AG04449 (cell line): ENCODE measurements at regions not wholly inside any gene's neighbourhood (a gene's known extent, or its start where the extent isn't known, plus 50 kb on each side); places are given as distances from the start of the nearest gene placed in this dataset.

ENCODE experiments used
- CTCF ChIA-PET: fragments of 350-600 bp; formaldehyde crosslinking; extraction: SDS; loops from one replicate; lab custom pipeline; 2021; ENCODE audit warnings: antibody characterized with exemption; lab: Yijun Ruan, JAX
- POLR2A ChIA-PET: fragments of 400-600, 350-600 bp; formaldehyde crosslinking; extraction: SDS; loops from one replicate; lab custom pipeline; 2020; ENCODE audit warnings: antibody characterized with exemption, inconsistent platforms; lab: Yijun Ruan, JAX
- DNase-seq: peaks from one replicate; pipeline ENCODE4 v3.0.0-alpha.2; 2010; ENCODE audit warnings: low read depth, low spot score
- H3K4me3 ChIP-seq: 2 replicates; pipeline ENCODE4 v1.5.1; 2011; ENCODE audit warnings: low read depth, mild to moderate bottlenecking, control low read depth, low read length
- CTCF ChIP-seq: IDR thresholded peaks from one replicate; pipeline ENCODE4 v1.5.1; 2011; ENCODE audit warnings: mild to moderate bottlenecking, moderate library complexity, low read length, control low read depth, inconsistent platforms; ENCODE audit not compliant: insufficient read depth; ENCODE audit errors: missing control alignments

GRCh38 chr4:79850626-79851025, 222.4 kb downstream of the ANTXR2 start:
- TF ChIP-seq CTCF, result no peak
- ChIA-PET CTCF (no interaction called here), POLR2A (no interaction called here)
- no peak overlapping the region for H3K4me3 ChIP-seq
- no peak for DNase-seq

- ChIA-PET CTCF (no interaction called here), POLR2A (no interaction called here)
- TF ChIP-seq CTCF, result no peak
- DNase-seq, result no peak
- H3K4me3 ChIP-seq, result no peak overlapping the region
Observed at GRCh38 chr4:79848329-79848728, 224.7 kb downstream of the ANTXR2 start.

- TF ChIP-seq CTCF, result no peak
- ChIA-PET CTCF (no interaction called here), POLR2A (no interaction called here)
- DNase-seq, result no peak
- H3K4me3 ChIP-seq, result no peak overlapping the region
Observed at GRCh38 chr4:79847411-79847810, 225.6 kb downstream of the ANTXR2 start.

GRCh38 chr4:79842162-79842561, 230.9 kb downstream of the ANTXR2 start:
- TF ChIP-seq CTCF, result no peak
- DNase-seq, result no peak
- CTCF ChIA-PET, result no interaction called here
- POLR2A ChIA-PET, result no interaction called here
- H3K4me3 ChIP-seq, result no peak overlapping the region

GRCh38 chr4:79833857-79834256, 239.2 kb downstream of the ANTXR2 start:
- DNase-seq, result no peak
- ChIA-PET POLR2A (no interaction called here), CTCF (interaction anchor here (1.0 kb wide), 1 partner anchor 18 kb away, joined by 3 read pairs; no protein-coding TSS in a partner anchor)
- TF ChIP-seq CTCF, result no peak
- no peak overlapping the region for H3K4me3 ChIP-seq

- ChIA-PET CTCF (no interaction called here), POLR2A (no interaction called here)
- no peak for TF ChIP-seq CTCF
- no peak overlapping the region for H3K4me3 ChIP-seq
- no peak for DNase-seq
Observed at GRCh38 chr4:79831701-79832514, 241.1 kb downstream of the ANTXR2 start.
